A549 (cell line): ENCODE measurements at regions not wholly inside any gene's neighbourhood (a gene's known extent, or its start where the extent isn't known, plus 50 kb on each side); places are given as distances from the start of the nearest gene placed in this dataset.

Experiments
- ATAC-seq, 2 experiments: fragments of 200-7000 bp in 1 of 2; fragments of >200 bp in 1 of 2; cut with Nextera tagmentation in 1 of 2; cut with Tn5 transposase in 1 of 2; 3 replicates each; pipeline versions ENCODE4 v1.8.0 to v1.9.1; 2018 to 2020; ENCODE audit warnings: mild to moderate bottlenecking in 1 of 2, moderate library complexity in 1 of 2
- CTCF ChIA-PET: fragments of 300-600 bp; sonication (Branson Sonifier 250); formaldehyde crosslinking; extraction: SDS; loops from one replicate; lab custom pipeline; 2021; ENCODE audit warnings: antibody characterized with exemption, inconsistent platforms; lab: Yijun Ruan, JAX
- POLR2A ChIA-PET: fragments of 350-600 bp; formaldehyde crosslinking; extraction: SDS; loops from one replicate; lab custom pipeline; 2021; ENCODE audit warnings: antibody characterized with exemption, inconsistent platforms; lab: Yijun Ruan, JAX
- DNase-seq, 2 experiments: peaks; one replicate each; pipeline versions ENCODE4 v3.0.0 to v3.0.0-alpha.2; 2011 to 2016; ENCODE audit warnings: low read depth in 1 of 2, low spot score in 1 of 2
- FAIRE-seq: peaks from 2 replicates; lab custom pipeline; 2011; peaks lifted over from hg19 to GRCh38; lab: Jason Lieb, UNC
- H3K27ac ChIP-seq, 2 experiments: fragments of >200 bp; sonication (Bioruptor Twin); formaldehyde crosslinking; 3 replicates each; pipeline ENCODE4 v1.5.1; 2016 to 2017
- H3K4me1 ChIP-seq: fragments of >200 bp; sonication (Bioruptor Twin); formaldehyde crosslinking; 3 replicates; pipeline ENCODE4 v1.6.1; 2016
- H3K4me2 ChIP-seq: fragments of >200 bp; sonication (Bioruptor Twin); formaldehyde crosslinking; 3 replicates; pipeline ENCODE4 v1.6.1; 2016
- H3K4me3 ChIP-seq: fragments of >200 bp; sonication (Bioruptor Twin); formaldehyde crosslinking; 3 replicates; pipeline ENCODE4 v1.5.1; 2016
- H3K9me3 ChIP-seq: fragments of >200 bp; sonication (Bioruptor Twin); formaldehyde crosslinking; 3 replicates; pipeline ENCODE4 v1.6.1; 2016
- ATOH8 ChIP-seq: fragments of 250-450 bp; sonication (Bioruptor Pico); IDR thresholded peaks from 2 replicates; pipeline ENCODE4 v1.5.0; 2020; ENCODE audit warnings: low read depth, mild to moderate bottlenecking, moderate library complexity
- CHD4 ChIP-seq: fragments of 200-600 bp; sonication (generic); IDR thresholded peaks from 2 replicates; pipeline ENCODE4 v1.6.1; 2016; ENCODE audit warnings: antibody characterized with exemption, mild to moderate bottlenecking, borderline replicate concordance
- ELK1 ChIP-seq: fragments of 150-350 bp; IDR thresholded peaks from 2 replicates; pipeline ENCODE4 v1.6.1; 2014; ENCODE audit warnings: low read depth, mild to moderate bottlenecking, low read length
- EP300 ChIP-seq, 2 experiments: fragments of >200 bp; sonication (Bioruptor Twin); formaldehyde crosslinking; IDR thresholded peaks; 2 replicates in 1 of 2; 3 replicates in 1 of 2; pipeline ENCODE4 v1.6.1; 2016 to 2017
- ESRRA ChIP-seq: fragments of 150-350 bp; IDR thresholded peaks from 2 replicates; pipeline ENCODE4 v1.6.1; 2014; ENCODE audit warnings: mild to moderate bottlenecking, low read length, borderline replicate concordance
- FOXS1 ChIP-seq: fragments of 250-450 bp; sonication (Bioruptor Pico); IDR thresholded peaks from 2 replicates; pipeline ENCODE4 v1.5.0; 2020; ENCODE audit warnings: mild to moderate bottlenecking, moderate library complexity
- HDAC2 ChIP-seq: fragments of 200-600 bp; sonication (generic); IDR thresholded peaks from 2 replicates; pipeline ENCODE4 v1.6.1; 2016
- HES2 ChIP-seq: fragments of >200 bp; sonication (Bioruptor Twin); formaldehyde crosslinking; IDR thresholded peaks from 2 replicates; pipeline ENCODE4 v1.6.1; 2016
- HMGXB4 ChIP-seq: fragments of 250-450 bp; sonication (Bioruptor Pico); IDR thresholded peaks from 2 replicates; pipeline ENCODE4 v1.5.0; 2021; ENCODE audit warnings: mild to moderate bottlenecking, moderate library complexity, borderline replicate concordance
- HOXA7 ChIP-seq: fragments of 250-450 bp; sonication (Bioruptor Pico); IDR thresholded peaks from 2 replicates; pipeline ENCODE4 v1.5.0; 2020; ENCODE audit warnings: mild to moderate bottlenecking, moderate library complexity
- HOXB5 ChIP-seq: fragments of 250-450 bp; sonication (Bioruptor Pico); IDR thresholded peaks from 2 replicates; pipeline ENCODE4 v1.5.0; 2020; ENCODE audit warnings: mild to moderate bottlenecking, moderate library complexity
- KDM1A ChIP-seq: fragments of 200-600 bp; sonication (generic); IDR thresholded peaks from 2 replicates; pipeline ENCODE4 v1.6.1; 2016; ENCODE audit warnings: low read depth, mild to moderate bottlenecking
- KDM5A ChIP-seq: fragments of 200-600 bp; sonication (generic); IDR thresholded peaks from 2 replicates; pipeline ENCODE4 v1.6.1; 2016; ENCODE audit warnings: antibody characterized with exemption, mild to moderate bottlenecking
- MAFK ChIP-seq: fragments of 450-650 bp; IDR thresholded peaks from 2 replicates; pipeline ENCODE4 v1.6.1; 2014; ENCODE audit not compliant: partially characterized antibody
- MAX ChIP-seq: IDR thresholded peaks from 2 replicates; pipeline ENCODE4 v1.6.1; 2012
- MAZ ChIP-seq: fragments of 150-350 bp; IDR thresholded peaks from 2 replicates; pipeline ENCODE4 v1.6.1; 2014; ENCODE audit warnings: antibody characterized with exemption, low read depth, low read length, borderline replicate concordance
- NFE2L2 ChIP-seq: fragments of 150-350 bp; conservative IDR thresholded peaks from 2 replicates; pipeline ENCODE4 v1.6.1; 2014; ENCODE audit warnings: low read length
- NPAS2 ChIP-seq: fragments of 250-450 bp; sonication (Bioruptor Pico); IDR thresholded peaks from 2 replicates; pipeline ENCODE4 v1.8.0; 2022; ENCODE audit warnings: mild to moderate bottlenecking, moderate library complexity, borderline replicate concordance
- NR3C1 ChIP-seq: fragments of >200 bp; sonication (Bioruptor Twin); formaldehyde crosslinking; IDR thresholded peaks from 3 replicates; pipeline ENCODE4 v1.6.1; 2017
- PBX3 ChIP-seq: IDR thresholded peaks from 2 replicates; pipeline ENCODE4 v1.6.1; 2012
- PHF8 ChIP-seq: fragments of 200-600 bp; sonication (generic); IDR thresholded peaks from 2 replicates; pipeline ENCODE4 v1.6.1; 2016; ENCODE audit warnings: low read depth, mild to moderate bottlenecking, antibody characterized with exemption, moderate library complexity, borderline replicate concordance
- POLR2A ChIP-seq: IDR thresholded peaks from 2 replicates; pipeline ENCODE4 v1.6.1; 2012; ENCODE audit warnings: mild to moderate bottlenecking, low read length
- POLR2AphosphoS2 ChIP-seq: conservative IDR thresholded peaks from 2 replicates; pipeline ENCODE4 v1.6.1; 2012; ENCODE audit warnings: low read length, improper control_type of control experiment, inconsistent platforms
- RARB ChIP-seq: fragments of 250-450 bp; sonication (Bioruptor Pico); IDR thresholded peaks from 2 replicates; pipeline ENCODE4 v1.8.0; 2021; ENCODE audit warnings: mild to moderate bottlenecking, moderate library complexity
- RCOR1 ChIP-seq: fragments of 150-350 bp; IDR thresholded peaks from 2 replicates; pipeline ENCODE4 v1.6.1; 2014; ENCODE audit warnings: antibody characterized with exemption, low read length, low read depth
- RFX5 ChIP-seq: fragments of 450-650 bp; IDR thresholded peaks from 2 replicates; pipeline ENCODE4 v1.7.1; 2014; ENCODE audit warnings: antibody characterized with exemption, mild to moderate bottlenecking, moderate library complexity
- RNF2 ChIP-seq: fragments of 200-600 bp; sonication (generic); IDR thresholded peaks from 2 replicates; pipeline ENCODE4 v1.6.1; 2016; ENCODE audit warnings: low read depth, mild to moderate bottlenecking, antibody characterized with exemption, moderate library complexity, borderline replicate concordance
- SMC3 ChIP-seq: fragments of >200 bp; sonication (Bioruptor Twin); formaldehyde crosslinking; IDR thresholded peaks from 3 replicates; pipeline ENCODE4 v1.6.1; 2018; ENCODE audit warnings: inconsistent platforms
- SREBF2 ChIP-seq: fragments of 450-650 bp; IDR thresholded peaks from 2 replicates; pipeline ENCODE4 v1.6.1; 2014; ENCODE audit warnings: mild to moderate bottlenecking, moderate library complexity
- TP53 ChIP-seq: fragments of 250-450 bp; sonication (Bioruptor Pico); IDR thresholded peaks from 2 replicates; pipeline ENCODE4 v1.5.0; 2021; ENCODE audit warnings: mild to moderate bottlenecking, moderate library complexity
- USF2 ChIP-seq: fragments of 450-650 bp; IDR thresholded peaks from 2 replicates; pipeline ENCODE4 v1.6.1; 2014; ENCODE audit warnings: antibody characterized with exemption
- ZC3H11A ChIP-seq: fragments of 450-650 bp; IDR thresholded peaks from 2 replicates; pipeline ENCODE4 v1.6.1; 2014; ENCODE audit warnings: antibody characterized with exemption, mild to moderate bottlenecking
- WGBS: methylation state at CpG from one replicate; pipeline ENCODE4 v1.1.6; 2017; ENCODE audit errors: missing lambda C conversion rate; 5-methylcytosine and 5-hydroxymethylcytosine counted together

- POLR2A ChIA-PET = no interaction called here
- ATAC-seq = no peak
These were observed 483.2 kb upstream of the FRG2C start for GRCh38 chr3:75180945-75181298.

GRCh38 chr3:75188962-75189361 lies 475.2 kb upstream of the FRG2C start:
- FAIRE-seq (no peak), DNase-seq (no peak), ATAC-seq (no peak)
- CTCF ChIA-PET = interaction anchor here (1.4 kb wide), 1 partner anchor 9 kb away, joined by 3 read pairs; no protein-coding TSS in a partner anchor
- Histone ChIP-seq H3K4me1 (no peaks in the 10 kb centered on the region), H3K4me2 (no peak overlapping the region), H3K4me3 (no peak overlapping the region), H3K9me3 (no peaks in the 10 kb centered on the region), H3K27ac (no peak overlapping the region)
- POLR2A ChIA-PET = no interaction called here
- no peak for TF ChIP-seq KDM1A
- TF ChIP-seq MAFK = no peak
- TF ChIP-seq HMGXB4 (CRISPR knock-in tag) = no peak
- no peak for TF ChIP-seq RARB (CRISPR knock-in tag)
- TF ChIP-seq HES2 = no peak
- no peak for TF ChIP-seq RNF2
- TF ChIP-seq HOXA7 (CRISPR knock-in tag) = no peak
- no peak for TF ChIP-seq ELK1
- TF ChIP-seq MAZ = no peak
- no peak for TF ChIP-seq POLR2A
- no peak for TF ChIP-seq MAX
- no peak for TF ChIP-seq TP53 (CRISPR knock-in tag)
- no peak for TF ChIP-seq FOXS1 (CRISPR knock-in tag)
- no peak for TF ChIP-seq PBX3
- TF ChIP-seq NPAS2 = no peak
- TF ChIP-seq EP300 (IDR thresholded peaks at IDR 0.05) = no peak
- WGBS = 16% methylated on average over 3 of the region's 3 CpGs

More at GRCh38 chr3:75180945-75181298, 483.2 kb upstream of the FRG2C start:
- no peaks in the 10 kb centered on the region for H3K4me1 ChIP-seq
- CTCF ChIA-PET = interaction anchor here (1.7 kb wide), 1 partner anchor 10 kb away, joined by 6 read pairs; no protein-coding TSS in a partner anchor
- no peak overlapping the region for H3K27ac ChIP-seq
- no peak for TF ChIP-seq PHF8
- no peak for TF ChIP-seq TP53 (CRISPR knock-in tag)
- no peak for TF ChIP-seq HES2
- no peak for TF ChIP-seq EP300 (IDR thresholded peaks at IDR 0.05)
- no peak for TF ChIP-seq HDAC2
- TF ChIP-seq MAZ = no peak
- TF ChIP-seq RCOR1 = no peak
- no peak for TF ChIP-seq ATOH8 (CRISPR knock-in tag)
- no peak for TF ChIP-seq NR3C1
- TF ChIP-seq RFX5 = no peak
- TF ChIP-seq POLR2AphosphoS2 = no peak
- TF ChIP-seq SMC3 = no peak
- TF ChIP-seq SREBF2 = no peak
- TF ChIP-seq KDM5A = no peak
- no peak for TF ChIP-seq ESRRA
- TF ChIP-seq HOXB5 = no peak
- TF ChIP-seq NFE2L2 = no peak
- TF ChIP-seq CHD4 = no peak
- TF ChIP-seq USF2 = no peak
- TF ChIP-seq ZC3H11A = no peak
- H3K4me2 ChIP-seq = no peak overlapping the region
- H3K9me3 ChIP-seq = no peaks in the 10 kb centered on the region
- DNase-seq (no peak), FAIRE-seq (no peak)
- H3K4me3 ChIP-seq = no peak overlapping the region
- 0% methylated on average over 1 of the region's 1 CpG for WGBS
